ENCODE measurements at regions not wholly inside any gene's neighbourhood (a gene's known extent, or its start where the extent isn't known, plus 50 kb on each side); places are given as distances from the start of the nearest gene placed in this dataset.

GRCh38 chr10:35911233-35911632 lies 269.1 kb upstream of the FZD8 start:
- no peaks in the 10 kb centered on the region for H3K79me1 ChIP-seq (ENCODE audit: low read depth, low read length)
- no peaks in the 10 kb centered on the region; a peak in 1 of 7 replicates for H3K27me3 ChIP-seq (replicated peaks in 1 of 4; ENCODE audit: control insufficient read depth in 3 of 4, extremely low read depth in 1 of 4, insufficient read depth in 3 of 4, low read length in 3 of 4)
- no peak overlapping the region for H3K56ac ChIP-seq (replicated peaks; ENCODE audit: insufficient read length, low read depth, low read length)
- H3K4me1 ChIP-seq (replicated peaks in 1 of 4; ENCODE audit: control insufficient read depth in 3 of 4, insufficient read depth in 4 of 4, low read length in 3 of 4) = peaks cover 0 to 6% (median 5%) of the 10 kb centered on the region in 4 experiments; a peak in 3 of 7 replicates
- no peaks in the 10 kb centered on the region for H4K20me1 ChIP-seq (replicated peaks in 1 of 2; ENCODE audit: control insufficient read depth in 1 of 2, insufficient read depth in 2 of 2, low read length in 2 of 2)
- no peaks in the 10 kb centered on the region for H3K36me3 ChIP-seq (ENCODE audit: control insufficient read depth in 2 of 4, insufficient read depth in 4 of 4, low read length in 3 of 4)
- H2BK120ac ChIP-seq (replicated peaks; ENCODE audit: low read depth, low read length) = no peak overlapping the region
- H3K27ac ChIP-seq (ENCODE audit: low read depth, low read length) = no peak overlapping the region
- no peak for DNase-seq (ENCODE audit: low read depth in 1 of 2, low spot score in 2 of 2)
- CTCF ChIA-PET (ENCODE audit: partially characterized antibody) = no interaction called here
- no peak overlapping the region for H2AFZ ChIP-seq (ENCODE audit: low read length)
- no peak overlapping the region for H2AK5ac ChIP-seq (ENCODE audit: low read depth, low read length)
- H3K4me3 ChIP-seq (ENCODE audit: extremely low read depth in 1 of 4, insufficient read depth in 2 of 4, low read depth in 3 of 4, low read length in 4 of 4) = no peak overlapping the region
- no peaks in the 10 kb centered on the region for H3K9me3 ChIP-seq (ENCODE audit: insufficient read depth in 2 of 2, low read depth in 1 of 2, low read length in 1 of 2)
- H3K4ac ChIP-seq (replicated peaks; ENCODE audit: insufficient read length, low read depth, low read length) = no peak overlapping the region
- no peak for TF ChIP-seq RNF2 (IDR thresholded peaks at IDR 0.05; ENCODE audit: borderline replicate concordance, low read depth, low read length, missing control alignments, poor library complexity, severe bottlenecking)
- TF ChIP-seq ATF2 (IDR thresholded peaks at IDR 0.05; ENCODE audit: low read length) = no peak
- TF ChIP-seq KDM5A (IDR thresholded peaks at IDR 0.05; ENCODE audit: low read length) = no peak
- no peak for TF ChIP-seq TEAD4 (IDR thresholded peaks at IDR 0.05; ENCODE audit: low read depth, low read length)
- TF ChIP-seq YY1 (IDR thresholded peaks at IDR 0.05; ENCODE audit: low read depth, low read length) = no peak
- TF ChIP-seq SIRT6 (IDR thresholded peaks at IDR 0.05; ENCODE audit: low read length) = no peak
- TF ChIP-seq KDM4A (IDR thresholded peaks at IDR 0.05; ENCODE audit: low read depth, low read length, severe bottlenecking) = no peak
- TF ChIP-seq HDAC2 (IDR thresholded peaks at IDR 0.05; ENCODE audit: borderline replicate concordance in 1 of 2, low read depth in 2 of 2, low read length in 2 of 2) = no peak
- no peak overlapping the region for H4K91ac ChIP-seq (replicated peaks; ENCODE audit: insufficient read length, low read length)
- H4K8ac ChIP-seq (ENCODE audit: extremely low read depth, insufficient read depth, low read length) = no peak overlapping the region
- H3K18ac ChIP-seq (ENCODE audit: extremely low read depth, low read length) = no peak overlapping the region
- no peak overlapping the region for H3K4me2 ChIP-seq (ENCODE audit: insufficient read depth in 1 of 2, low read depth in 2 of 2, low read length in 2 of 2)
- H3K79me2 ChIP-seq (ENCODE audit: control insufficient read depth in 1 of 2, insufficient read depth in 2 of 2, low read length in 2 of 2) = no peaks in the 10 kb centered on the region
- no peak overlapping the region for H2BK5ac ChIP-seq (ENCODE audit: low read depth, low read length)
- POLR2A ChIA-PET (ENCODE audit: partially characterized antibody) = no interaction called here
- H3K23me2 ChIP-seq (ENCODE audit: low read depth, low read length) = no peaks in the 10 kb centered on the region
- no peak overlapping the region for H2BK12ac ChIP-seq (ENCODE audit: low read depth, low read length)
- H3K23ac ChIP-seq (ENCODE audit: insufficient read length) = no peak overlapping the region
- H4K5ac ChIP-seq (ENCODE audit: insufficient read length, low read depth, low read length) = no peak overlapping the region
- WGBS, 2 experiments (ENCODE audit: extremely low coverage in 1 of 2, insufficient coverage in 1 of 2, insufficient read length in 1 of 2, insufficient replicate concordance in 2 of 2, low coverage in 1 of 2, low lambda C conversion rate in 2 of 2, missing lambda C conversion rate in 1 of 2) = 91% methylated on average over 3 of the region's 3 CpGs; no CpG with 5 or more reads in 1 of the 2 experiments
- H2BK20ac ChIP-seq (ENCODE audit: low read length) = no peak overlapping the region
- no peak overlapping the region for H3K9ac ChIP-seq (replicated peaks in 1 of 4; ENCODE audit: extremely low read depth in 1 of 4, low read depth in 3 of 4, low read length in 3 of 4)
- no peak overlapping the region for H3K14ac ChIP-seq (ENCODE audit: insufficient read length)
- no peak for FAIRE-seq
- H2BK15ac ChIP-seq (ENCODE audit: low read length) = no peak overlapping the region
